ENCODE measurements at regions not wholly inside any gene's neighbourhood (a gene's known extent, or its start where the extent isn't known, plus 50 kb on each side); places are given as distances from the start of the nearest gene placed in this dataset.

DNA sequence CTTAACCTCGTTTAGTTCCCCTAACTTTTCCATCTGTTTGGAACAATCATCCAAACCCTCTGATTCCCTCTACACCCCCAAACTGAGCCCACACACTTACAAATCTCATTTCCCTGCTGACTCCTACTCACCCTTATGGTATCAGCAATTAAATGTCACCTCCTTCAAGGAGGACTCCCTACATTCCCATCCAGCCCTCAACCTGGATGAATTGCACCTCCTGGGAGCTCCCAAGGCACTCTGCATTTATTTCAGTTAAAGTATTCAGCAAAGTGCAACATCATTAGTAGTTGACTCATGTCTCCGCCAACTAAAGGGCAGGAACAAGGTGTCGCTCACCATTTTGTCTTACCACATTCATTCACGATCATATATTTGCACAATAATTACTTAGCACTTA, 353.5 kb downstream of the TMEM114 start:
- TF ChIP-seq TEAD4 (IDR thresholded peaks at IDR 0.05), result no peak
- TF ChIP-seq NFIC (IDR thresholded peaks at IDR 0.05), result no peak
- no peak for TF ChIP-seq USF1 (IDR thresholded peaks at IDR 0.05)
- no peak for TF ChIP-seq RAD21 (IDR thresholded peaks at IDR 0.05; ENCODE audit: low read depth)
- no peak for TF ChIP-seq YY1 (IDR thresholded peaks at IDR 0.05; ENCODE audit: low read depth)

GRCh38 chr16:8230497-8230896, 359.8 kb downstream of the TMEM114 start:
- TF ChIP-seq YY1 (IDR thresholded peaks at IDR 0.05; ENCODE audit: low read depth) (no peak), TEAD4 (IDR thresholded peaks at IDR 0.05) (no peak)

DNA sequence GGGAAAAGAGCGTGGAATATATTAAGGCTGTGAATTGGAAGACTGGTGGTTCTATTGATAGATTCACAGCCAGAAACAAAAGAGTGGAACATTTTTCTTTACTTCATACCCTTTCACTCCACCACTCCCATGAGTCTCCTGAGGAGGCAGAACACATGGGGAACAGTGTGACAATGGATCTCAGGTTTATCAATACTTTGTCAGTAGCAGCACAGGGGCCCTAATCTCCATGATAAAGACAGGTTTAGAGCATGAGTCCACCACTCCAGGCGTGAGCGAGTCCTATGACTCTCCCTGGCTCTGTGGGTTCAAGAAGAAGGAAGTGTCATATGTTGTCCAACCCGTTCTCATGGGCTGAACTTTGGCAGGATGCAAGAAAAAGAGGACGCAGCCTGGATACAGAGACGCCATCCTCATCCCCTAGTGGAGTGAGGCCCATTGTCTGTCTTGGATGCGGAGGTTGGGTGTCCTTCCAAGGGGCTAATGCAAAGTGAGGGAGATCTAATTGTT, 361.2 kb downstream of the TMEM114 start:
- TF ChIP-seq CREB1 (IDR thresholded peaks at IDR 0.05; ENCODE audit: low read depth), result no peak
- TF ChIP-seq FOXM1 (IDR thresholded peaks at IDR 0.05; ENCODE audit: borderline replicate concordance, low read depth), result no peak
- no peak for TF ChIP-seq EP300 (IDR thresholded peaks at IDR 0.05; ENCODE audit: borderline replicate concordance)
- TF ChIP-seq EGR1 (IDR thresholded peaks at IDR 0.05), result no peak
- no peak for TF ChIP-seq YY1 (IDR thresholded peaks at IDR 0.05; ENCODE audit: low read depth)
- TF ChIP-seq NFIC (IDR thresholded peaks at IDR 0.05), result no peak

DNA sequence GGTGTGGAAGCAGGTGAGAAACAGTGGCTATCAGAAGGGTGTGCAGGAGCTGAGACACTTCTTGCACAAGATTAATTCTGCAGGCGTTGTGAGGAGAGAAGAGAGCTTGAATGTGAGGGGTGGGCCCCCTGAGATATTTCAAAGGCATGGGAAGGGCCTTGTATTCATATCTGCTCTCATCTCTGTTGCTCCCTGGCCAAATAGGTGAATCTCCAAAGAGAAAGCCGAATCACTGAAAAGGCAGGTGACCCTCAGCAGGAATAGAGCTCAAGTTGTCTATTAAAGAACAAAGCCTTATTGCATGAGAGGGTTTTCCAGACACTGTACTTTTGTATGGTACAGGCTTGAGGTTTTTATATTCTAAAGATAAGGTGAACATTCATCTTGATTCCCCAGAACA, 373.1 kb downstream of the TMEM114 start:
- no peak for TF ChIP-seq RAD21 (IDR thresholded peaks at IDR 0.05; ENCODE audit: low read depth)
- TF ChIP-seq TAF1 (IDR thresholded peaks at IDR 0.05; ENCODE audit: low read depth), result no peak

- no peak for TF ChIP-seq USF1 (IDR thresholded peaks at IDR 0.05)
- no peak; the same call in 1 of the 2 replicates for TF ChIP-seq CEBPB (IDR thresholded peaks at IDR 0.05)
- no peak for TF ChIP-seq YY1 (IDR thresholded peaks at IDR 0.05; ENCODE audit: low read depth)
- TF ChIP-seq TEAD4 (IDR thresholded peaks at IDR 0.05), result no peak
- TF ChIP-seq FOXM1 (IDR thresholded peaks at IDR 0.05; ENCODE audit: borderline replicate concordance, low read depth), result no peak
- no peak for TF ChIP-seq CREB1 (IDR thresholded peaks at IDR 0.05; ENCODE audit: low read depth)
- TF ChIP-seq TAF1 (IDR thresholded peaks at IDR 0.05; ENCODE audit: low read depth), result no peak
- TF ChIP-seq EGR1 (IDR thresholded peaks at IDR 0.05), result no peak
- no peak for TF ChIP-seq ZBTB7A (IDR thresholded peaks at IDR 0.05; ENCODE audit: low read depth)
- no peak for TF ChIP-seq RAD21 (IDR thresholded peaks at IDR 0.05; ENCODE audit: low read depth)
- TF ChIP-seq, protein P1, sequence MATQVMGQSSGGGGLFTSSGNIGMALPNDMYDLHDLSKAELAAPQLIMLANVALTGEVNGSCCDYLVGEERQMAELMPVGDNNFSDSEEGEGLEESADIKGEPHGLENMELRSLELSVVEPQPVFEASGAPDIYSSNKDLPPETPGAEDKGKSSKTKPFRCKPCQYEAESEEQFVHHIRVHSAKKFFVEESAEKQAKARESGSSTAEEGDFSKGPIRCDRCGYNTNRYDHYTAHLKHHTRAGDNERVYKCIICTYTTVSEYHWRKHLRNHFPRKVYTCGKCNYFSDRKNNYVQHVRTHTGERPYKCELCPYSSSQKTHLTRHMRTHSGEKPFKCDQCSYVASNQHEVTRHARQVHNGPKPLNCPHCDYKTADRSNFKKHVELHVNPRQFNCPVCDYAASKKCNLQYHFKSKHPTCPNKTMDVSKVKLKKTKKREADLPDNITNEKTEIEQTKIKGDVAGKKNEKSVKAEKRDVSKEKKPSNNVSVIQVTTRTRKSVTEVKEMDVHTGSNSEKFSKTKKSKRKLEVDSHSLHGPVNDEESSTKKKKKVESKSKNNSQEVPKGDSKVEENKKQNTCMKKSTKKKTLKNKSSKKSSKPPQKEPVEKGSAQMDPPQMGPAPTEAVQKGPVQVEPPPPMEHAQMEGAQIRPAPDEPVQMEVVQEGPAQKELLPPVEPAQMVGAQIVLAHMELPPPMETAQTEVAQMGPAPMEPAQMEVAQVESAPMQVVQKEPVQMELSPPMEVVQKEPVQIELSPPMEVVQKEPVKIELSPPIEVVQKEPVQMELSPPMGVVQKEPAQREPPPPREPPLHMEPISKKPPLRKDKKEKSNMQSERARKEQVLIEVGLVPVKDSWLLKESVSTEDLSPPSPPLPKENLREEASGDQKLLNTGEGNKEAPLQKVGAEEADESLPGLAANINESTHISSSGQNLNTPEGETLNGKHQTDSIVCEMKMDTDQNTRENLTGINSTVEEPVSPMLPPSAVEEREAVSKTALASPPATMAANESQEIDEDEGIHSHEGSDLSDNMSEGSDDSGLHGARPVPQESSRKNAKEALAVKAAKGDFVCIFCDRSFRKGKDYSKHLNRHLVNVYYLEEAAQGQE (IDR thresholded peaks at IDR 0.05; ENCODE audit: low read depth), result no peak
- TF ChIP-seq, protein P2, sequence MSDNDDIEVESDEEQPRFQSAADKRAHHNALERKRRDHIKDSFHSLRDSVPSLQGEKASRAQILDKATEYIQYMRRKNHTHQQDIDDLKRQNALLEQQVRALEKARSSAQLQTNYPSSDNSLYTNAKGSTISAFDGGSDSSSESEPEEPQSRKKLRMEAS (IDR thresholded peaks at IDR 0.05), result no peak
- no peak for TF ChIP-seq EP300 (IDR thresholded peaks at IDR 0.05; ENCODE audit: borderline replicate concordance)
- TF ChIP-seq NFIC (IDR thresholded peaks at IDR 0.05), result no peak
- TF ChIP-seq TCF12 (IDR thresholded peaks at IDR 0.05; ENCODE audit: low read depth), result no peak
Measured at GRCh38 chr16:8204769-8205168, 385.5 kb downstream of the TMEM114 start.

DNA sequence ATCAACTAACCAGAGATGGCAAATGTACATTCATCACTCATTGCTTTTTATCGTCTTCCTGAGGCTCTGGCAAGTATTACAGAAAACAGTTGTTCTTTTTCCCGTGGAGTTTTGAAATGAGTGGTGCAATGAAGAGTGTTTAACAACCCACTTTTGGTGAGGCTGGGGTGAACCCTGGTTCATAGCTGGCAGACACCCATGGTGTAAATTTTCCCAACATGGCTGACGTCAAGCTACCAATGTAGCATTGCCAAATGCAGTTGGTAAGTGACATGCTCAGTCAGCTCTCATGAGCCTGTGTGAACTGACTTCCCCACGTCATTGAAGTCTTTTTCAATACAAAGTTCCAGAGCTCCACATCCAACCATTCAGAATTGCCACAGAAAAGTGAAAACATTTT, 386.2 kb downstream of the TMEM114 start:
- TF ChIP-seq TEAD4 (IDR thresholded peaks at IDR 0.05), result no peak
- TF ChIP-seq EP300 (IDR thresholded peaks at IDR 0.05; ENCODE audit: borderline replicate concordance), result no peak
- TF ChIP-seq USF1 (IDR thresholded peaks at IDR 0.05), result no peak
- TF ChIP-seq, protein P1 (IDR thresholded peaks at IDR 0.05; ENCODE audit: low read depth), result no peak
- no peak for TF ChIP-seq CEBPB (IDR thresholded peaks at IDR 0.05)
- TF ChIP-seq ZBTB7A (IDR thresholded peaks at IDR 0.05; ENCODE audit: low read depth), result no peak
- TF ChIP-seq TAF1 (IDR thresholded peaks at IDR 0.05; ENCODE audit: low read depth), result no peak
- no peak for TF ChIP-seq FOXM1 (IDR thresholded peaks at IDR 0.05; ENCODE audit: borderline replicate concordance, low read depth)
- no peak for TF ChIP-seq CREB1 (IDR thresholded peaks at IDR 0.05; ENCODE audit: low read depth)
- TF ChIP-seq, protein P2 (IDR thresholded peaks at IDR 0.05), result no peak
- TF ChIP-seq YY1 (IDR thresholded peaks at IDR 0.05; ENCODE audit: low read depth), result no peak
- TF ChIP-seq NFIC (IDR thresholded peaks at IDR 0.05), result no peak
- no peak for TF ChIP-seq TCF12 (IDR thresholded peaks at IDR 0.05; ENCODE audit: low read depth)
- no peak for TF ChIP-seq RAD21 (IDR thresholded peaks at IDR 0.05; ENCODE audit: low read depth)

All from Ishikawa (cell line).